Stimulated activated CD8-positive, alpha-beta memory T cell treated with anti-CD3 and anti-CD28 coated beads, Interleukin-7, amount 100 ng/mL, for 4 hours (primary cell): ENCODE measurements at regions not wholly inside any gene's neighbourhood (a gene's known extent, or its start where the extent isn't known, plus 50 kb on each side); places are given as distances from the start of the nearest gene placed in this dataset.

Experiments
- DNase-seq, 2 donors: peaks; one replicate each; pipeline ENCODE4 v3.0.0-alpha.2; 2020; ENCODE audit warnings: low read depth in 2 of 2

- no peak for DNase-seq
Observed at GRCh38 chr6:87995461-87995860, 52.2 kb upstream of the SPACA1 start.

DNA sequence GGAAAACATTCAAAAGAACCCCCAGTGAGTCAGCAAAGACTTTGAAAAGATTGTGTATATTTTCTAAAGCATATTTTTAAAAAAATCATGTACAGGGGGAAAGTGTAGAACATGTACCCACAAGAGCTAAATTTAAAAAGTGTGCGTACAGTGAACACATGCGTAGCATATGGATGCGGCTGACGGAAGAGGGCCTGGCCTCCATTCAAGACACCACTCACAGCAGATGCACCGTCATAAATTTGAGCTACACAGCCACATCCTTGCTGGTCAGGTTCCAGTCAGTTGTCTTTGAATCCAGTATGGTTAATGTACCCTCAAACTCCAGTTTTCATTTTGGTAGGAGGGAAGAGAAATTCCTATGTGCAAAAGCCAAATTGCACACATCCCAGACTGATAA is 54.3 kb upstream of the SPACA1 start:
- DNase-seq = no peak

- no peak for DNase-seq
Observed at GRCh38 chr6:87990871-87991270, 56.8 kb upstream of the SPACA1 start.

DNA sequence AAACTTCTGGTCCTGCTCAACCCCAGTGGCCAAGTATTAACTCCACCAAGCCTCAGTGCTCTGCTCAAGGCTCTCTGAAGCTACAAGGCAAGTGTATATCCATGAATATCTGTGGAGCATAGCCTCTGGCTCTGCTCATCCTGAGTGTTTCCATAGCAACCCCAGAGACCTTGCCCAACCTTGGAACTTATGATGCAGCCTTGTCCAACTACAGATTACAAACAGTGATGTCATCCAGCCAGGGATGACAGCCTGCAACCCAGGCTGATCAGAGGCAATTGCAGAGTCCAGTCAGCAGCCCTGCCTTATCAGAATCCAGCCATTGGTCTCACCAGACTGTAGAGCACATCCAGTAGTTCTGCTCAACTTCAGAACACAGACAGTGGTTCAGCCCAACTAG is 65.5 kb upstream of the SPACA1 start:
- DNase-seq = no peak

- no peak for DNase-seq
Observed at GRCh38 chr6:87979737-87980136, 67.9 kb upstream of the SPACA1 start.

GRCh38 chr6:87976616-87977015 is 71.0 kb upstream of the SPACA1 start:
- no peak for DNase-seq

- no peak for DNase-seq
Observed at GRCh38 chr6:87975561-87975960, 72.1 kb upstream of the SPACA1 start.

GRCh38 chr6:87972279-87972678 is 75.4 kb upstream of the SPACA1 start:
- no peak for DNase-seq

- no peak for DNase-seq
Observed at GRCh38 chr6:87971605-87972262, 75.9 kb upstream of the SPACA1 start.

GRCh38 chr6:87968435-87969278 is 79.0 kb upstream of the SPACA1 start:
- no peak for DNase-seq

DNA sequence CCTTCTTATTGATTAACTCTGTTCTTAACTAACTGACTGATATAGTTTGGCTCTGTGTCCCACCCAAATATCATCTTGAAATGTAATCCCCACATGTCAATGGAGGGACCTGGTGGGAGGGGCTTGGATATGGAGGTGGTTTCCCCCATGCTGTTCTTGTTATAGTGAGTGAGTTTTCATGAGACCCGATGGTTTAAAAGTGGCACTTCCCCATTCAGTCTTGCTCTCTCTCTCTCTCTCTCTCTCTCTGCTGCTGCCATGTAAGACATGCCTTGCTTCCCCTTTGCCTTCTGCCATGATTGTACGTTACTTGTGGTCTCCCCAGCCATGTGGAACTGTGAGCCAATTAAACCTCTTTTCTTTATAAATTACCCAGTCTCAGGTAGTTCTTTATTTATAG is 81.8 kb upstream of the SPACA1 start:
- no peak for DNase-seq

DNA sequence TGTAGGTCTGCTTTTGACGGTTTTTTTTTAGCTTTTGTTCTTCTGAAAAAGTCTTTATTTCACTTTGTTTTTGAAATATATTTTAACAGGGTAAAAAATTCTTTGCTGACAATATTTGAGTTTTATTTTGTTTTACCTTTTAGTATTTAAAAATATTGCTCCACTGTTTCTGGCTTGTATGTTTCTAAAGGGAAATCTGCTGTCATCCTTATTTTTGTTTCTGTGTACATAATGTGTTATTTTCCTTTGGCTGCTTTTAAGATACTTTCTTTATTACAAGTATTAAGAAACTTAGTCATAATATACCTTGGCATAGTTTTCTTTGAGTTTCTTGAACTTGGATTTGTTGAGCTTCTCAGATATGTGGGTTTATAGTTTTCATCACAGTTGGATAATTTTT is 88.6 kb upstream of the SPACA1 start:
- no peak for DNase-seq

GRCh38 chr6:87951751-87952150 is 95.9 kb upstream of the SPACA1 start:
- no peak for DNase-seq

DNA sequence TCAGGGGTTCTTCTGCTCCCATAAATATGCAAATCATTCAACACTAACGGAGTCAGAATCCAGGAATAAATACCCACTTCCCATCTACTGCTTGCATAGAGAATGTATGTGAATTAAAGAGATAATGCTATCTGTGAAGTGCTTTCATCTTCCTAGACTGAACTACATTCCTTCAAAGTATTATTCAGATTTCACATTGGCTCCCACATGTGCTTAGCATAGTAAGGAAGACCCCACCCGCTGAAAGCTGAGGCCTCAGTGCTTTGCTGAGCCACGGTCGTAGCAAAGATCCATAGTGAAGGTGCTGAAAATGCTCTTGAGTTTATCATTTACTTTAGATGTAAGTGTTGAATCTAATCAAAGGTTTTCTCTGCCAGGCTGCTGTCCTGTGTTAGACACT is 97.0 kb upstream of the SPACA1 start:
- no peak for DNase-seq

- no peak for DNase-seq
Observed at GRCh38 chr6:87949194-87949593, 98.4 kb upstream of the SPACA1 start.

DNA sequence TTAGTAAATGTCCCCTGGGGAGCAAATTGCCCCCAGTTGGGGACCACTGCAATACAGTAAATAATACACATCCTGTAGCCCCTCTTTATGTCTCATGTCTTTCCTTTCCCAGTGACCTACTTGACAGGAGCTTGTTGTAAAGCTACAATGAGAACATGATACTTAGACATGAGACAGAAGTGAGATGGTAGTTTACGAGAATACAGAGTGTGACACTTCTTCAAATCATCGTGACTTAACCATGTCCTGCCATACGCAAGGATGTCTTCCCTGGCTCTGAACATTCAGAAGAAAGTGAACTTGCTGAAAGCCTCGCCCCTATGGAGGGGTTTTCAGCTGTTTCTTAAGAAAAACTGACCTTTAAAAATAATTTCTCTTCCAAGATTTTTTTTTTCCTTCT is 101.0 kb upstream of the SPACA1 start:
- DNase-seq = no peak

GRCh38 chr6:87945966-87946365 is 101.7 kb upstream of the SPACA1 start:
- no peak for DNase-seq

DNA sequence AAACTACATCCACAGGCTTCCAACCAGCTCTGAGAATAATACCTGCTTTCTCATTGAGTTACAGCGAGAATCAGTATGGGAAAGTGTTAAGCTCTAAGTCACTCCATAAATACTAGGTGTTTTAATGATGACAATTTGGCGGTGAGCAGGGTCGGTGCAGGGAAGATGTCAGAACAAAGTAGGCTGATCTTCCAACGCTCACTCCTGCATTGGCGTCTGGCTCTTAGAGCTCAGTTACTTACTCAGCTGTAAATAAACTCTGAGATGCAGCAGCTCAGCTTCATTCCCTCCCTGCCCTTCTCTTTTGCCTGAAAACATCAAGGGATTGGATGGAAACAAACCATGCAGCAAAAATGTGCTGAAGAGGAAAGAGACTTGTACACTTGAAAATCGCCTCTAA is 102.5 kb upstream of the SPACA1 start:
- no peak for DNase-seq

GRCh38 chr6:87944541-87944954 is 103.1 kb upstream of the SPACA1 start:
- no peak for DNase-seq

DNA sequence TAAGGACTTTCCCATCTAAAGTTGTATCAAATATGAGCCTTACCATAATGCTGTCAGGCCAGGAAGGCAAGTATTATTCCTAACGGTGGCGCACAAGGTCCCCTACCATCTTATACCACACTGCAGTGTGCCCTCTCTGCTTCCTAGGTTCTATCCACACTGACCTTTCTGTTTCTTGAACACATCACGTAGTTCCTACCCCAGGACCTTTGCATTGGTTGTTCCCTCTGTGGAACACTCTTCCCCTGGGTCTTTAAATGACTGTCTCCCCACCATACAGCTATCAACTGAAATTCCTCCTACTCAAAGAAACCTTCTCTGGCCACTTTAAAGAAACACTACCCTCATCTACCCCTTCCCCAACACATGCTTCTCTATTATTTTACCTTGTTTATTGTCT is 104.5 kb upstream of the SPACA1 start:
- DNase-seq = no peak

- DNase-seq = no peak
Observed at GRCh38 chr6:87941556-87942358, 105.9 kb upstream of the SPACA1 start.

GRCh38 chr6:87939776-87940175 is 107.9 kb upstream of the SPACA1 start:
- DNase-seq = no peak

- DNase-seq = no peak
Observed at GRCh38 chr6:87938287-87938686, 109.4 kb upstream of the SPACA1 start.
